Endothelial cell of umbilical vein (primary cell): ENCODE measurements at regions not wholly inside any gene's neighbourhood (a gene's known extent, or its start where the extent isn't known, plus 50 kb on each side); places are given as distances from the start of the nearest gene placed in this dataset.
"Not testable (repeated sequence)": the region's sequence is repeated elsewhere in the genome, so short reads cannot be mapped to it uniquely, and the experiment has no call there.

Source experiments
- BruUV-seq: library from RNA; stranded (reverse); fragments of 400-500 nt; replicated peaks from 2 replicates; lab custom pipeline; 2021; lab: Mats Ljungman, UMichigan
- CTCF ChIA-PET: fragments of 300-600, 350-600 bp; sonication (Branson Sonifier 250); formaldehyde crosslinking; loops from one replicate; lab custom pipeline; 2021; ENCODE audit warnings: antibody characterized with exemption, inconsistent platforms; lab: Charles Lee
- POLR2A ChIA-PET: fragments of 300-600, 350-600 bp; sonication (Branson Sonifier 250); formaldehyde crosslinking; loops from one replicate; lab custom pipeline; 2021; ENCODE audit warnings: antibody characterized with exemption, inconsistent platforms; lab: Charles Lee
- DNase-seq: peaks from one replicate; pipeline ENCODE4 v3.0.0-alpha.2; 2011; ENCODE audit warnings: low read depth, low spot score
- FAIRE-seq: peaks from 2 replicates; lab custom pipeline; 2011; peaks lifted over from hg19 to GRCh38; lab: Jason Lieb, UNC
- H2AFZ ChIP-seq: 2 replicates; pipeline ENCODE4 v1.6.0; 2012; ENCODE audit warnings: low read depth, low read length, control low read depth, inconsistent platforms
- H3K27ac ChIP-seq: 2 replicates; pipeline ENCODE4 v1.5.1; 2011; ENCODE audit warnings: low read depth, mild to moderate bottlenecking, control low read depth, low read length, moderate library complexity; ENCODE audit not compliant: insufficient read depth
- H3K27me3 ChIP-seq, 2 experiments: 2 replicates each; pipeline versions ENCODE4 v1.6.0 to v1.6.1; 2011; ENCODE audit warnings: low read length in 2 of 2, mixed read lengths in 1 of 2; ENCODE audit not compliant: control insufficient read depth in 2 of 2, insufficient read depth in 2 of 2
- H3K36me3 ChIP-seq, 2 experiments: 2 replicates in 1 of 2; 3 replicates in 1 of 2; pipeline ENCODE4 v1.5.1; 2011; ENCODE audit warnings: low read length in 2 of 2, mild to moderate bottlenecking in 1 of 2, moderate library complexity in 1 of 2; ENCODE audit not compliant: control insufficient read depth in 2 of 2, insufficient read depth in 2 of 2; ENCODE audit errors: extremely low read depth in 1 of 2
- H3K4me1 ChIP-seq: 3 replicates; pipeline ENCODE4 v1.5.1; 2011; ENCODE audit warnings: mild to moderate bottlenecking, low read length; ENCODE audit not compliant: control insufficient read depth, insufficient read depth; ENCODE audit errors: extremely low read depth
- H3K4me2 ChIP-seq: 2 replicates; pipeline ENCODE4 v1.6.1; 2011; ENCODE audit warnings: low read length, control low read depth, mixed read lengths; ENCODE audit not compliant: insufficient read depth
- H3K4me3 ChIP-seq, 3 experiments: fragments of 200-600 bp in 1 of 3; sonication (generic), shearing (Covaris generic) in 1 of 3; replicated peaks in 1 of 3; 2 replicates each; pipeline ENCODE4 v1.5.1; 2011 to 2016; ENCODE audit warnings: control low read depth in 3 of 3, low read length in 3 of 3, mild to moderate bottlenecking in 2 of 3, inconsistent platforms in 1 of 3, low read depth in 1 of 3, moderate library complexity in 1 of 3; ENCODE audit not compliant: insufficient read depth in 1 of 3
- H3K79me2 ChIP-seq: 2 replicates; pipeline ENCODE4 v1.6.0; 2012; ENCODE audit warnings: low read length, inconsistent platforms; ENCODE audit not compliant: control insufficient read depth, insufficient read depth
- H3K9ac ChIP-seq: replicated peaks from 2 replicates; pipeline ENCODE3; 2011; ENCODE audit warnings: low read length, control low read depth; ENCODE audit not compliant: insufficient read depth; ENCODE audit errors: extremely low read depth
- H3K9me1 ChIP-seq: replicated peaks from 3 replicates; pipeline ENCODE4 v1.6.0; 2011; ENCODE audit warnings: mild to moderate bottlenecking, low read length; ENCODE audit not compliant: control insufficient read depth, insufficient read depth; ENCODE audit errors: extremely low read depth
- H3K9me3 ChIP-seq: replicated peaks from 2 replicates; pipeline ENCODE4 v1.5.1; 2012; ENCODE audit warnings: low read length, inconsistent platforms; ENCODE audit not compliant: control insufficient read depth, insufficient read depth
- H4K20me1 ChIP-seq: replicated peaks from 2 replicates; pipeline ENCODE3; 2011; ENCODE audit warnings: mild to moderate bottlenecking, low read length; ENCODE audit not compliant: control insufficient read depth, insufficient read depth; ENCODE audit errors: extremely low read depth
- EZH2 ChIP-seq: IDR thresholded peaks from 2 replicates; pipeline ENCODE4 v1.6.1; 2012; ENCODE audit warnings: borderline replicate concordance, low read depth, mild to moderate bottlenecking, moderate library complexity, low read length, inconsistent platforms; ENCODE audit not compliant: severe bottlenecking
- FOS ChIP-seq: IDR thresholded peaks from 2 replicates; pipeline ENCODE4 v1.6.1; 2011; ENCODE audit warnings: mild to moderate bottlenecking, low read length, moderate library complexity, borderline replicate concordance; ENCODE audit not compliant: insufficient read depth
- JUN ChIP-seq: IDR thresholded peaks from 2 replicates; pipeline ENCODE4 v1.6.1; 2011; ENCODE audit warnings: borderline replicate concordance, low read depth; ENCODE audit not compliant: insufficient read length, insufficient read depth
- MYC ChIP-seq: IDR thresholded peaks from one replicate; pipeline ENCODE4 v1.6.1; 2011; ENCODE audit warnings: mild to moderate bottlenecking, low read depth, low read length
- POLR2A ChIP-seq: IDR thresholded peaks from 2 replicates; pipeline ENCODE4 v1.6.1; 2012; ENCODE audit warnings: low read depth, mild to moderate bottlenecking, control low read depth, low read length
- POLR2AphosphoS5 ChIP-seq: IDR thresholded peaks from 2 replicates; pipeline ENCODE4 v1.6.1; 2012; ENCODE audit warnings: low read depth, mild to moderate bottlenecking, control low read depth, low read length, moderate library complexity; ENCODE audit not compliant: insufficient read depth
- dilution Hi-C: fragments of 300-500 bp; cut with MboI; formaldehyde crosslinking; loops from one replicate; pipeline ENCODE4 v1.15.0; 2019; ENCODE audit warnings: low sequenced_read_pairs; ENCODE audit not compliant: extremely low pct_ligation_motif_present
- intact Hi-C: fragments of 100-400 bp; cut with micrococcal nuclease; formaldehyde crosslinking; loops from one replicate; pipeline ENCODE4 v1.10.0; 2022
- TF ChIP-seq, protein P1 (sequence below): IDR thresholded peaks from 2 replicates; pipeline ENCODE4 v1.6.1; 2011; ENCODE audit not compliant: insufficient read depth, insufficient read length
- TF ChIP-seq, protein P2 (sequence below), 2 donors: IDR thresholded peaks; 1 replicate in 1 of 2; 2 replicates in 1 of 2; pipeline ENCODE4 v1.5.1; 2011; ENCODE audit warnings: low read length in 2 of 2, mild to moderate bottlenecking in 2 of 2, moderate library complexity in 2 of 2, control low read depth in 1 of 2, inconsistent platforms in 1 of 2, low read depth in 1 of 2; ENCODE audit not compliant: insufficient read depth in 1 of 2; ENCODE audit errors: extremely low read depth in 1 of 2

GRCh38 chr7:91405092-91405788 is 141.0 kb downstream of the FZD1 start:
- BruUV-seq, result no TSS peak
- Histone ChIP-seq H3K27ac (no peak overlapping the region), H3K27me3 (peaks cover 4 to 6% of the 10 kb centered on the region in 2 experiments), H3K9ac (no peak overlapping the region), H3K9me3 (no peaks in the 10 kb centered on the region), H3K36me3 (no peaks in the 10 kb centered on the region), H2AFZ (no peak overlapping the region), H4K20me1 (no peaks in the 10 kb centered on the region), H3K9me1 (no peaks in the 10 kb centered on the region), H3K4me2 (no peak overlapping the region), H3K79me2 (no peaks in the 10 kb centered on the region), H3K4me3 (no peak overlapping the region), H3K4me1 (no peaks in the 10 kb centered on the region)
- DNase-seq (no peak), FAIRE-seq (no peak)
- no peak for TF ChIP-seq EZH2
- no peak for TF ChIP-seq POLR2AphosphoS5
- TF ChIP-seq JUN, result no peak
- TF ChIP-seq FOS, result no peak
- TF ChIP-seq, protein P1, sequence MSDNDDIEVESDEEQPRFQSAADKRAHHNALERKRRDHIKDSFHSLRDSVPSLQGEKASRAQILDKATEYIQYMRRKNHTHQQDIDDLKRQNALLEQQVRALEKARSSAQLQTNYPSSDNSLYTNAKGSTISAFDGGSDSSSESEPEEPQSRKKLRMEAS, result no peak
- TF ChIP-seq MYC, result no peak
- TF ChIP-seq POLR2A, result no peak
- TF ChIP-seq, protein P2, sequence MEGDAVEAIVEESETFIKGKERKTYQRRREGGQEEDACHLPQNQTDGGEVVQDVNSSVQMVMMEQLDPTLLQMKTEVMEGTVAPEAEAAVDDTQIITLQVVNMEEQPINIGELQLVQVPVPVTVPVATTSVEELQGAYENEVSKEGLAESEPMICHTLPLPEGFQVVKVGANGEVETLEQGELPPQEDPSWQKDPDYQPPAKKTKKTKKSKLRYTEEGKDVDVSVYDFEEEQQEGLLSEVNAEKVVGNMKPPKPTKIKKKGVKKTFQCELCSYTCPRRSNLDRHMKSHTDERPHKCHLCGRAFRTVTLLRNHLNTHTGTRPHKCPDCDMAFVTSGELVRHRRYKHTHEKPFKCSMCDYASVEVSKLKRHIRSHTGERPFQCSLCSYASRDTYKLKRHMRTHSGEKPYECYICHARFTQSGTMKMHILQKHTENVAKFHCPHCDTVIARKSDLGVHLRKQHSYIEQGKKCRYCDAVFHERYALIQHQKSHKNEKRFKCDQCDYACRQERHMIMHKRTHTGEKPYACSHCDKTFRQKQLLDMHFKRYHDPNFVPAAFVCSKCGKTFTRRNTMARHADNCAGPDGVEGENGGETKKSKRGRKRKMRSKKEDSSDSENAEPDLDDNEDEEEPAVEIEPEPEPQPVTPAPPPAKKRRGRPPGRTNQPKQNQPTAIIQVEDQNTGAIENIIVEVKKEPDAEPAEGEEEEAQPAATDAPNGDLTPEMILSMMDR (IDR thresholded peaks at IDR 0.05; ENCODE audit: extremely low read depth in 1 of 2, insufficient read depth in 1 of 2, low read depth in 1 of 2, low read length in 2 of 2), result no peak
- dilution Hi-C loops (no loop called here), intact Hi-C loops (no loop called here)
- ChIA-PET POLR2A (no interaction called here), CTCF (interaction anchor here (1.1 kb wide), 1 partner anchor 118 kb away, joined by 3 read pairs; no protein-coding TSS in a partner anchor)

DNA sequence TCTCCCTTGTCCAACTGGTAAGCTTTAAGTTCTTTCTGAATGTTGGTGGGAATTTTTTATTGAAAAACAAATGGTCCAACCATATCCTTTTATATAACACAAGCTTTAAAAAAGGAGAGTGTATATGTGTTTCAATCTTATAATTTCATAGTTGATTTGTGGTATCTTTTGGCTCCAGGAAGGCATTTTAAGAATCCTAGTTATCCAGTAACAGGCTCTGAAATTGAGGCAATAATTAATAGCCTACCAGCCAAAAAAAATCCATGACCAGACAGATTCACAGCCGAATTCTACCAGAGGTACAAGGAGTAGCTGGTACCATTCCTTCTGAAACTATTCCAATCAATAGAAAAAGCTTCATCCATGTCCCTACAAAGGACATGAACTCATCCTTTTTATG is 141.6 kb downstream of the FZD1 start:
- H3K9me1 ChIP-seq, H2AFZ ChIP-seq, H3K4me3 ChIP-seq, FAIRE-seq, H3K36me3 ChIP-seq, H3K4me1 ChIP-seq, H4K20me1 ChIP-seq, H3K27me3 ChIP-seq, intact Hi-C loops, H3K9ac ChIP-seq, H3K9me3 ChIP-seq, H3K79me2 ChIP-seq, DNase-seq, BruUV-seq, H3K27ac ChIP-seq, POLR2A ChIA-PET, dilution Hi-C loops, H3K4me2 ChIP-seq: not testable (repeated sequence)
- CTCF ChIA-PET, result interaction anchor here (1.1 kb wide), 1 partner anchor 118 kb away, joined by 3 read pairs; no protein-coding TSS in a partner anchor
